GF-D8 (cell line): ENCODE measurements at regions not wholly inside any gene's neighbourhood (a gene's known extent, or its start where the extent isn't known, plus 50 kb on each side); places are given as distances from the start of the nearest gene placed in this dataset.

Experiments used
- DNase-seq: peaks from one replicate; lab custom pipeline; 2025; lab: John Stamatoyannopoulos, UW

- DNase-seq: no peak
These were observed 122.7 kb downstream of the CBLL2 start for GRCh38 chrX:22395372-22395771.

GRCh38 chrX:22396408-22396807 is 123.7 kb downstream of the CBLL2 start:
- no peak for DNase-seq

- no peak for DNase-seq
These were observed 124.9 kb downstream of the CBLL2 start for GRCh38 chrX:22397566-22397965.

GRCh38 chrX:22399437-22400192 is 126.9 kb downstream of the CBLL2 start:
- no peak for DNase-seq

GRCh38 chrX:22404297-22404696 is 131.6 kb downstream of the CBLL2 start:
- DNase-seq: no peak

- no peak for DNase-seq
These were observed 133.6 kb downstream of the CBLL2 start for GRCh38 chrX:22406201-22406737.

GRCh38 chrX:22409418-22409817 is 136.7 kb downstream of the CBLL2 start:
- no peak for DNase-seq

GRCh38 chrX:22424122-22424915 is 151.6 kb downstream of the CBLL2 start:
- no peak for DNase-seq

GRCh38 chrX:22424919-22425318 is 152.2 kb downstream of the CBLL2 start:
- no peak for DNase-seq

- DNase-seq: no peak
These were observed 157.0 kb downstream of the CBLL2 start for GRCh38 chrX:22429704-22430103.

- DNase-seq: no peak
These were observed 158.0 kb downstream of the CBLL2 start for GRCh38 chrX:22430701-22431100.

- no peak for DNase-seq
These were observed 160.8 kb downstream of the CBLL2 start for GRCh38 chrX:22433292-22434070.

GRCh38 chrX:22445880-22446279 is 173.2 kb downstream of the CBLL2 start:
- DNase-seq: no peak

GRCh38 chrX:22462959-22463358 is 190.2 kb downstream of the CBLL2 start:
- no peak for DNase-seq

GRCh38 chrX:22467571-22467970 is 194.9 kb downstream of the CBLL2 start:
- DNase-seq: peak; percentile 30

- DNase-seq: no peak
These were observed 208.7 kb downstream of the CBLL2 start for GRCh38 chrX:22481436-22481835.

- no peak for DNase-seq
These were observed 213.6 kb downstream of the CBLL2 start for GRCh38 chrX:22486296-22486695.

GRCh38 chrX:22516893-22517292 is 244.2 kb downstream of the CBLL2 start:
- no peak for DNase-seq

GRCh38 chrX:22520128-22520828 is 247.6 kb downstream of the CBLL2 start:
- DNase-seq: no peak

GRCh38 chrX:22526339-22526738 is 253.6 kb downstream of the CBLL2 start:
- no peak for DNase-seq

- DNase-seq: no peak
These were observed 254.6 kb downstream of the CBLL2 start for GRCh38 chrX:22527302-22527701.

GRCh38 chrX:22533898-22534297 is 261.2 kb downstream of the CBLL2 start:
- no peak for DNase-seq
